ENCODE measurements at regions not wholly inside any gene's neighbourhood (a gene's known extent, or its start where the extent isn't known, plus 50 kb on each side); places are given as distances from the start of the nearest gene placed in this dataset.
"Not testable (repeated sequence)": the region's sequence is repeated elsewhere in the genome, so short reads cannot be mapped to it uniquely, and the experiment has no call there.

DNA sequence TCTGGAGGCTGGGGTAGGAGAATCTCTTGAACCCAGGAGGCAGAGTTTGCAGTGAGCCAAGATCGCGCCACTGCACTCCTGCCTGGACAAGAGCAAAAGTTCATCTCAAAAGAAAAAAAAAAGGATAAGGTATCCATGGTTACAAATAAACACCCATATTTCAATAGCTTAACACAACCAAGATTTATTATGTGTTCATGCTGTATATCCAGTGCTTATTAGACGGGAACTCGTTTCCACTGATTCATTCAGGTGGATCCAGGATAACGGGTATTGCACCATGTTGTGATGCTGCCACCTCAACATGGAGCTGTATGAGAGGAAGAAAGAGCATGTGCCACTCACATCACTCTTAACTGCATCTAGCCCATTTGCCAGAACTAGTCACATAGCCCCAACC lies 69.1 kb upstream of the HIVEP1 start:
- Histone ChIP-seq H3K9ac (no peak overlapping the region), H3K36me3 (no peaks in the 10 kb centered on the region), H3K9me3 (replicated peaks in 1 of 11) (no peaks in the 10 kb centered on the region), H3K4me3 (no peak overlapping the region), H3K4me2 (no peak overlapping the region), H4K20me1 (no peaks in the 10 kb centered on the region), H3K4me1 (peaks cover 6 to 9% (median 7%) of the 10 kb centered on the region in 10 experiments; a peak in 16 of 20 replicates), H3K27ac (no peak overlapping the region), H3K27me3 (no peaks in the 10 kb centered on the region)
- no peak for TF ChIP-seq Cebpa-rat (IDR thresholded peaks at IDR 0.05)

DNA sequence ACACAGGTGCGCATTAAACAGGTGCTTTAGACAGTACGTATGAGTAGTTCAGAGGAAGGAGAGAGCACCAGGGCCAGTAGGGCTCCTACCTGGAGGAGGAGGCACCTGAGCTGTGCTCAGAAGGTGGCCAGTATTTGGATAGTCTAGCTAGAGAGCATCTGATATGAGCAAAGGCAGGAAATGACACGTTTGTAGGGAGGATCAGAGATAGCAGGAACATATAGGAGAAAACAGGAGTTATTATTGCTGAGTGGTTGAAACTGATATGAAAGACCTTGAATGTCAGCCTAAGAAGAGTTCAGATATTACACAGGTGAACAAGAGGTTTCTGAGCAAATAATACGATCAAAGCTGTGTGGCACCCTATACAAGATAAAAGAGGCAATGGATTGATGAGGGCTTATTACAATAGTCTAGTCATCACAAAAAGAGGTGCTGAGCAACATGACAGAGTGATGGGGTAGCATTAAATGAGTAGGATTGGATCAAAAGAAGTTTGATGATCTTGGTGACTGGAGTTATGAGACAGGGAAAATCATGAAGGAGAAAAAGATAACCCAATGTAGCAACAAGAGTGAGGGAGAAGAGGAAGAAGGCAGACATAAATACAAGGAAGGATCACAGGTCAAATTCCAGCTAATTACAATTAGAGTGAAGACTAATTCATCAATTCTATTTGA lies 69.8 kb upstream of the HIVEP1 start:
- H3K4me1 ChIP-seq: peaks cover 6 to 10% (median 7%) of the 10 kb centered on the region in 10 experiments; a peak in 16 of 20 replicates
- no peaks in the 10 kb centered on the region for H3K36me3 ChIP-seq
- no peak overlapping the region for H3K27ac ChIP-seq
- no peaks in the 10 kb centered on the region for H4K20me1 ChIP-seq
- H3K9ac ChIP-seq: no peak overlapping the region
- no peaks in the 10 kb centered on the region for H3K27me3 ChIP-seq
- no peak overlapping the region for H3K4me3 ChIP-seq
- TF ChIP-seq Cebpa-rat (IDR thresholded peaks at IDR 0.05): no peak
- H3K4me2 ChIP-seq: no peak overlapping the region
- H3K9me3 ChIP-seq (replicated peaks in 1 of 11): no peaks in the 10 kb centered on the region

DNA sequence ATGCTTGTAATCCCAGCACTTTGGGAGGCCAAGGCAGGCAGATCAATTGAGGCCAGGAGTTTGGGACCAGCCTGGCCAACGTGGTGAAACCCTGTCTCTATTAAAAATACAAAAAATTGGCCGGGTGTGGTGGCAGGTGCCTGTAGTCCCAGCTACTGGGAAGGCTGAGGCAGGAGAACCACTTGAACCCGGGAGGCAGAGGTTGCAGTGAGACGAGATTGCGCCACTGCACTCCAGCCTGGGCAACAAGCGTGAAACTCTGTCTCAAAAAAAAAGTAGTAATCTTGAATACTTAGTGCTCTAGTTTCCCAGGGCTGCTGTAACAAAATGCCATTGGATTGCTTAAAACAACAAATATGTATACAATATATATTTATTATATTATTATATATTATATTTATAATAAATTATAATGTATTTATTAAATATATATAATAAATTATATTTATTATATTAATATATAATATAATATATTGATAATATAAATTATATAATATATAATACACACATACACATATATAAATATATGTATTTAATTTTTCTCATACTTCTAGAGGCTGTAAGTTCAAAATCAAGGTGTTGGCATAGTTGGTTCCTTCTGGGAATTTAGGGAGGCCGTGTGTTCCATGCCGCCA lies 71.5 kb upstream of the HIVEP1 start:
- not testable (repeated sequence) for H3K4me2 ChIP-seq, H3K4me1 ChIP-seq

DNA sequence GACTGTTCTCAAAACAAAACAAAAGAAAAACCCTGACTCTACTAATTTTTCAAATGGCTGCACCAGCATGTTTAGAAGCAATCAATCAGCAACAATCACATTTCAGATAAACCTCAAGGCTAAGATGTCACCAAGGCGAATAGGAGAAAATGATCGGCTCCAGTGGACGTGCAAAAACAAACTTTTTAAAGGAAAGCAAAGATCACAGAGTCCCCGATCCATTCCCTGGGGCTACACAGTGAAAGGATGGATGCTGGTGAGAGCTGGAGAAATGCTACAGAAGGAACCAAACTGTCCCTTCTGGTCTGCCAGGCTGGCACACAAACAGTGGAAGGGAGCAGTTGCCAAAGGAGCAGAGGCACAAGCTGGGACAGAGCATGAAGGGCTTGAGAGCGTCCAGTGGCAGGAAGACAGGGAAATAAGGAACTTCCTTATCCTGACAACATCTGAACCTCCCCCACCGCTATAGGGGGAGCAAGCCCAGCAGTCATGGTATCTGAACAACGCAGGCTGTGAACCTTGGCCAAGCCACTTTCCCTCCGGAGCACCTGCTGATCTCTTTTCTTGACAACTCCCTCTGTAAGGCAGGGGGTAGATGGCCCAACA lies 73.7 kb upstream of the HIVEP1 start:
- Histone ChIP-seq H3K27ac (no peak overlapping the region; a peak in 1 of 22 replicates), H3K4me2 (peak overlapping the region; percentile 1 to 73 (median 41); a peak in 19 of 22 replicates), H3K36me3 (no peaks in the 10 kb centered on the region), H3K27me3 (no peaks in the 10 kb centered on the region), H3K9me3 (replicated peaks in 1 of 11) (peaks cover 0 to 11% (median 2%) of the 10 kb centered on the region in 11 experiments; a peak in 13 of 22 replicates), H3K9ac (peak overlapping the region in 1 of 11 experiments; percentile 55; a peak in 1 of 22 replicates), H4K20me1 (no peaks in the 10 kb centered on the region), H3K4me1 (peaks cover 6 to 10% (median 7%) of the 10 kb centered on the region in 10 experiments; a peak in 16 of 20 replicates), H3K4me3 (no peak overlapping the region)
- no peak for TF ChIP-seq Cebpa-rat (IDR thresholded peaks at IDR 0.05)

More for the DNA sequence above, 71.5 kb upstream of the HIVEP1 start:
- not testable (repeated sequence) for H3K4me3 ChIP-seq; H3K27ac ChIP-seq; H3K36me3 ChIP-seq; H3K27me3 ChIP-seq; H3K9ac ChIP-seq; H4K20me1 ChIP-seq; H3K9me3 ChIP-seq (replicated peaks in 1 of 11)

DNA sequence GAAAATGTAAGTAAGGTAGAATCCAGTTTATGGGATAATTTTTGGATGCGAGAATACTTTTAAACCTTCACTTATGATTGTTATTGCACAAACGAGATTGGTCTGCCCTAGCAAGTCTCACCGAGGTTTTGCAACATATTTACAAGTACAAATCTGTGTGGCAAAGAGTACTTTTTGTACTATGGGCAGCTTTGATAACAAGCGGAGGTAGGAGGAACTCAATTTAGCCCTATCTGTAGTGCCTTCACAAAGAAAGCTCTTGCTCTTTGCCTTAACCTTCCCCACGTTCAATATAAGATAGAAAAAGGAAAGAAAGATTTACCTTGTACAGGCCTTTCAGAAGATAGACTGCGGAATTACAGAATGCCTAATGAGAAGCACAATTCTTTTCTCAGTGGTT lies 77.5 kb upstream of the HIVEP1 start:
- H3K9me3 ChIP-seq (replicated peaks in 1 of 11): peaks cover 8 to 22% (median 11%) of the 10 kb centered on the region in 11 experiments; a peak in 20 of 22 replicates
- H3K9ac ChIP-seq: no peak overlapping the region
- H3K4me1 ChIP-seq: peaks cover 6 to 16% (median 8%) of the 10 kb centered on the region in 10 experiments; a peak in 16 of 20 replicates
- H3K27me3 ChIP-seq: no peaks in the 10 kb centered on the region
- no peak overlapping the region for H3K27ac ChIP-seq
- H4K20me1 ChIP-seq: no peaks in the 10 kb centered on the region
- H3K36me3 ChIP-seq: no peaks in the 10 kb centered on the region
- no peak overlapping the region for H3K4me2 ChIP-seq
- no peak overlapping the region for H3K4me3 ChIP-seq
- no peak for TF ChIP-seq Cebpa-rat (IDR thresholded peaks at IDR 0.05)

DNA sequence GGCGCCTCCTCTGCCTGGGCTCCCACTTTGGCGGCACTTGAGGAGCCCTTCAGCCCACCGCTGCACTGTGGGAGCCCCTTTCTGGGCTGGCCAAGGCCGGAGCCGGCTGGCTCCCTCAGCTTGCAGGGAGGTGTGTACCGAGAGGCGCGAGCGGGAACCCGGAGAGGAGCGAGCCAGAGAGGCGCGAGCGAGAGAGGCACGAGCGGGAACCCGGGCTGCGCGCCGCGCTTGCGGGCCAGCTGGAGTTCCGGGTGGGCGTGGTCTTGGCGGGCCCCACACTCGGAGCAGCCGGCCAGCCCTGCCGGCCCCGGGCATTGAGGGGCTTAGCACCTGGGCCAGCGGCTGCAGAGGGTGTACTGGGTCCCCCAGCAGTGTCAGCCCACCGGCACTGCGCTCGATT lies 79.2 kb upstream of the HIVEP1 start:
- peaks cover 8 to 22% (median 11%) of the 10 kb centered on the region in 11 experiments; a peak in 20 of 22 replicates for H3K9me3 ChIP-seq (replicated peaks in 1 of 11)
- not testable (repeated sequence) for H3K4me2 ChIP-seq, H3K27me3 ChIP-seq, H3K4me1 ChIP-seq, H3K27ac ChIP-seq, H4K20me1 ChIP-seq, H3K9ac ChIP-seq, H3K4me3 ChIP-seq, H3K36me3 ChIP-seq

DNA sequence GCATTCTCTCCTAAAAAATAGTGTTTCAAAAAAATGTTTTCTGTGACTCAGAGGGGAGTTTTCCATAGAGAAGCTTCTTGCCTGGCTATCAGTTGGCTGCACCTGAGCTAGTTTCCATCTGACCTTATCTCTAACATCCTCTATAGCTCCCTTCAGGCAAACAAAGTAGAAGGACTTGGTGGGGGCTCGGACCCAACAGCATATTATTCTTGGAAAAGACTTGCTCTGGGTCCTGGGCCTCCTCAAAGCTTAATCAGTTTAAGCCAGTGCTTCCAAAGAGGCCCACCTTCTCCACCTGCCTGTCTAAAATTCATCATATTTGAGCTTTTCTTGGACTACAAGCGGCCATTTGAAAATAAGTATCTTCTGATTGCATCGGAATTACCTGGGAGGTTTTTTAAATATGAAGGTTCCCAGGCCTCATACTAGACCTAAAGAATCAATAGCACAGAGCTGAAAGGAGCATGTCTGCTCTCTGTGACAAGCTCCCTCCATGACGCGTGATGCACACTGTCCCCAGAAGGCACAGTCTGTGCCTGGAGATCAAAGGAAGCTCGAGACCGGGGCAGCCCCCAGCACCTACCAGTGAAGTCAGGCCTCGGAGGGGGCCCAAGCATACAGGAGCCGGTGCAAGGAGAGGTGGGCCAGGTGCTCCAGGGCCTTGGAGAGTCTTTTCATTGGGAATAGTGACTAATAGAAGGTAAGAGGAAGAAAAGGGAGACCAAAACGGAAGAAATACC lies 80.6 kb upstream of the HIVEP1 start:
- H3K4me2 ChIP-seq: no peak overlapping the region
- H3K27ac ChIP-seq: no peak overlapping the region
- TF ChIP-seq Cebpa-rat (IDR thresholded peaks at IDR 0.05): no peak
- no peaks in the 10 kb centered on the region for H4K20me1 ChIP-seq
- peaks cover 8 to 22% (median 11%) of the 10 kb centered on the region in 11 experiments; a peak in 20 of 22 replicates for H3K9me3 ChIP-seq (replicated peaks in 1 of 11)
- H3K4me3 ChIP-seq: no peak overlapping the region
- H3K36me3 ChIP-seq: no peaks in the 10 kb centered on the region
- no peak overlapping the region for H3K9ac ChIP-seq
- H3K27me3 ChIP-seq: no peaks in the 10 kb centered on the region
- peaks cover 0 to 9% (median 0%) of the 10 kb centered on the region in 10 experiments; a peak in 5 of 20 replicates for H3K4me1 ChIP-seq

DNA sequence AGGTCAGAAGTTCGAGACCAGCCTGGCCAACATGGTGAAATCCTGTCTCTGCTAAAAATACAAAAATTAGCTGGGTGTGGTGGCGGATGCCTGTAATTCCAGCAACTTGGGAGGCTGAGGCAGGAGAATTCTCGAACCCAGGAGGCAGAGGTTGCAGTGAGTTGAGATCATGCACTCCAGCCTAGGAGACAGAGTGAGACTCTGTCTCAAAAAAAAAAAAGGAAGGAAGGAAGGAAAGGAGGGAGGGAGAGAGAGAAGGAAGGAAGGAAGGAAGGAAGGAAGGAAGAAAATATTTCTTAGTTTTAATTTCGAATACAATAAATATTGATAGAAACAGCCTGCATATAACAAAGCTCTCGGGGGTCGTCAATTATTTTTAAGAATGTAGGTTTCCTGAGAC lies 81.3 kb upstream of the HIVEP1 start:
- H3K4me2 ChIP-seq: peak overlapping the region in 3 of 11 experiments; percentile 9 to 23 (median 15); a peak in 1 of 22 replicates
- not testable (repeated sequence) for H3K4me3 ChIP-seq, H3K27ac ChIP-seq, H3K27me3 ChIP-seq, H3K9ac ChIP-seq, H3K36me3 ChIP-seq, H4K20me1 ChIP-seq, H3K4me1 ChIP-seq
- peaks cover 8 to 22% (median 11%) of the 10 kb centered on the region in 11 experiments; a peak in 20 of 22 replicates for H3K9me3 ChIP-seq (replicated peaks in 1 of 11)

DNA sequence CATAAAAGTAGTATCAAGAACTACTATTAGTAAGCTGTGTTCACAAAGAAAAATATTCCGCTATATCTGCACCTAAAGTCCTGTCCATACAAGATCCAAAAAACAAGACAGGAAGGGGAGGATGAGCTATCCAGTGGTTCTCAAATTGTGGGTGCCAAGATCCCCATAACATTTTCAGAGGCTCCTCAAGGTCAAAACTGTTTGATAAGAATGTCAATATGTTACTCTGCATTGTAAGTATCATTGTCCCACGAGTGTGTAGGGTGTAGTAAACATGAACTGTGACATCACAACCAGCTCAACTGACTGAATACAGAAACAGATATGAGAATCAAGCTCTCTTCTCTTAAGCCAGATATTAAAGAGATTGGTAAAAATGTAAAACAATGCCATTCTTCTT lies 81.9 kb upstream of the HIVEP1 start:
- no peak for TF ChIP-seq Cebpa-rat (IDR thresholded peaks at IDR 0.05)
- no peak overlapping the region for H3K4me2 ChIP-seq
- H3K4me1 ChIP-seq: peaks cover 0 to 9% (median 0%) of the 10 kb centered on the region in 10 experiments; a peak in 5 of 20 replicates
- no peak overlapping the region for H3K9ac ChIP-seq
- H3K36me3 ChIP-seq: no peaks in the 10 kb centered on the region
- no peaks in the 10 kb centered on the region for H4K20me1 ChIP-seq
- no peaks in the 10 kb centered on the region for H3K27me3 ChIP-seq
- H3K9me3 ChIP-seq (replicated peaks in 1 of 11): peaks cover 8 to 22% (median 11%) of the 10 kb centered on the region in 11 experiments; a peak in 20 of 22 replicates
- no peak overlapping the region for H3K4me3 ChIP-seq
- H3K27ac ChIP-seq: no peak overlapping the region
